ENCODE measurements at regions not wholly inside any gene's neighbourhood (a gene's known extent, or its start where the extent isn't known, plus 50 kb on each side); places are given as distances from the start of the nearest gene placed in this dataset.

DNA sequence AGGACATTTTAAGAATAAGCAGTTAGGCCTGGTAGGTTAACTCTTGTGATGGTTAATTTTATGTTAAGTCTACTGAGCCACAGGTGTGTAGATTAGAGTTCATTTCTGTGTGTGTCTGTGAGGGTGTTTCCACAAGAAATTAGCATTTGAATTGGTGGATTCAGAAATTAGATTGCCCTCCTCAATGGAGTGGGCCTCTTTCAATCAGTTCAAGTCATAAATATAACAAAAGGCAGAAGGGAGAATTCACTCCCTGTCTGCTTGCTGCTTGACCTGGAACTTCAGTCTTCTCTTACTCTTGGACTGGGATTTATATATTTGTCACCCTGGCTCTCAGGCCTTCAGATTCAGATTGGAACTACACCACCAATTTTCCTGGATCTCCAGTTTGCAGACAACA is 55.3 kb upstream of the POM121L12 start:
- ATAC-seq (no peak), DNase-seq (no peak)
- Mint-ChIP-seq H3K27ac (no peak overlapping the region), H3K9me3 (peaks cover 44% of the 10 kb centered on the region), H3K27me3 (no peaks in the 10 kb centered on the region), H3K4me1 (no peaks in the 10 kb centered on the region), H3K36me3 (ENCODE audit: low read depth) (no peaks in the 10 kb centered on the region), H3K4me3 (no peak overlapping the region)

DNA sequence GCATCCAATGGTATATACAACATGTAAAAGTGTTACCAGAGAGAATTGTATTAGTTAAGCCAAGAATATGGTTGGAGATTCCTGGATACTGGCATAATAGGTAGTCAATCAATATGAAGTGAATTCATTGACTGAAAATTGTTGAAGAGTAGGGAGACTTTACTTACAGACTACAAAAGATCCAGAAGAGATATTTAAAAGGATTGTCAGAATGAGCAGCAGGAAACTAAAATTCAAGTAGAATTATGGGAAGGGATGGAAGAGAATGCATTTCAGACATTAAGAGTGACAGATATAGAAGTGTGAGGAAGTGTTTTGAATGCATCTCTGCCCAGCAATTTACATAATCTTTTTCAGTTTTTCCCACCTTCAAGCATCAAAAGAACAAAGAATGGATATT is 62.3 kb upstream of the POM121L12 start:
- DNase-seq = no peak
- Mint-ChIP-seq H3K27ac (no peak overlapping the region), H3K9me3 (peaks cover 25% of the 10 kb centered on the region), H3K27me3 (no peaks in the 10 kb centered on the region), H3K36me3 (ENCODE audit: low read depth) (no peaks in the 10 kb centered on the region), H3K4me3 (no peak overlapping the region), H3K4me1 (no peaks in the 10 kb centered on the region)
- ATAC-seq = no peak

DNA sequence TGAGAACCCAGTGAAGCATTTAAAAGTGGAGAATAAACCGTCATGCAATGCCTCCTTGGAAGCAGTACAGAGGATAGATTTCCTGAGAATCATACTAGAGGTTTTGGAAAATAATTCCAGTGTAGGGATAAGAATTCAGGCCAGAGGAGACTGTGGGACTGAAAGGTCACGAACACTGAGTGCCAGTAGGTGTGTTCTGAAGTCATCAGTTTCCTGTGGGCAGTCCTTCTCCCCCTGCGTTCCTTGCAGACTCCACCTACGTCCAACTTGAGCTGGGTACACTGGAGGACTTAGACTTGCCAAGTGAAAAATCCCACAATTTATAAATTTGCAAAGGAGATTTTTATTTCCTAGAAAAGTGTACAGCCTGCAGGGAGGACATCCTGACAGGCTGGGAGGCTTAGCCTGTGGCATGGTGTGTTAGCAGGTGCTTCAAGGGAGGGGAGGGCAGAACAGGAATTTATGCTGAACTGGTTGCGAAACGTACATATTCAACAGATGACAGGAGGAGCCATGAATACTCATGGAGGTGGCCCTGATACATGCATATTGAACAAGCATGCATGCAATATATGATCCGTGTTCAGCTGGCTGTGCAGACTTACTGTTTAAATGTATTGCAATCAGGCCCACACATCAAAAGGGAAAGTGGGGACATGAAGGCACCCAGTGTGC is 72.9 kb upstream of the POM121L12 start:
- Mint-ChIP-seq H3K4me1 (no peaks in the 10 kb centered on the region), H3K27ac (no peak overlapping the region), H3K27me3 (no peaks in the 10 kb centered on the region), H3K4me3 (no peak overlapping the region), H3K9me3 (peaks cover 18% of the 10 kb centered on the region), H3K36me3 (ENCODE audit: low read depth) (no peaks in the 10 kb centered on the region)
- ATAC-seq (no peak), DNase-seq (no peak)

DNA sequence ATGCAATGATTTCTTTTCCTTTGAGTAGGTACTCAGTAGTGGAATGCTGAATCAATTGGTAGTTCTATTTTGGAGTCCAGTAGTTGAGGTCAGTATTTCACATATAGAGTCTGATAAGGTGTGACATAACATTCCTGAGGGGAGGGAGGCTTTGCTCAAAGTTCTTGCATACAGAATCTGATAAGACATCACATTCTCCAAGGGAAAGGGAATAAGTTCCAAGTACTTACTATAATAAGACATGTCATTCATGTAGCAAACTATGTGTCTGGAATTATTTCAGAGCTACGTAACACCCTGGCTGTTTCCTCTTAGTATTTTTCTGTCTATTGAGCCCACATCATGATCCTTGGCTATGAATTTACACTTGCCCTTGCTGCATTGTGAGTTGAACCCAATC is 74.3 kb upstream of the POM121L12 start:
- ATAC-seq (no peak), DNase-seq (no peak)
- Mint-ChIP-seq H3K4me1 (no peaks in the 10 kb centered on the region), H3K36me3 (ENCODE audit: low read depth) (no peaks in the 10 kb centered on the region), H3K27me3 (no peaks in the 10 kb centered on the region), H3K27ac (no peak overlapping the region), H3K4me3 (no peak overlapping the region), H3K9me3 (peaks cover 26% of the 10 kb centered on the region)

DNA sequence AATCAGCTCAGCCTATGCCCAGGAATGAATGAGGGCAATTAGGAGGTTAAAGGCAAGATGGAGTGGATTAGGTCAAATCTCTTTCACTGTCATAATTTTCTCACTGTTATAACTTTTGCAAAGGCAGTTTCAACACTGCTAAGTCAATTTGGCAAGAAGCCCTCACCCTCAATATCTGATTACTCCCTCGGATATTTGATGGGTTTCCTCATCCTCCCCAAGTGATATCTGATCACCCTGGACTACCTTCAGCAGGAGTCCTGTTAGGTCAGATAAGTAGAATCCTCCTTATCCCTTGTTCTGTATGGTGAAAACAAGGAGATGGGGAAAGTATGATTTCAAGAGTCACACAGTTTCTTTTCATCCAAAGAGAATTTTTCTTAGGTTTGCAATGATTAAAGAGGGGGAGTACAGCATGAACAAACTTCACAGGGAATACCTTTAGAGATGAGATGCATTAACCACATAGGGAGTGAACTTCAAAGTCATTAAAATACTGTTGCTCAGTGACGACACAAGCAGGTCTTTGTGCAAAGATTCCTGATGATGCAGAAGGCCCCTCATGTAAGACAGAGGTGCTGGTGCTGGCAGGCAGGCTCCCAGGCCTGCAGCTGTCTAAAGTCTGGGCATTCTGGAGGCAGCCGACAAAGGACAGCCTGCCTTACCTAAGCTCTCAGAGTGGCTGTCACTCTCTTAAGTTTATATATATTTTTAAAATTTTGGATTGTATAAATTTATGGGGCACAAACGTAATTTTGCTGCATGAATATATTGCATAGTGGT is 75.4 kb upstream of the POM121L12 start:
- H3K27me3 Mint-ChIP-seq = no peaks in the 10 kb centered on the region
- H3K27ac Mint-ChIP-seq = no peak overlapping the region
- no peaks in the 10 kb centered on the region for H3K4me1 Mint-ChIP-seq
- ATAC-seq (no peak), DNase-seq (no peak)
- peaks cover 27% of the 10 kb centered on the region for H3K9me3 Mint-ChIP-seq
- no peaks in the 10 kb centered on the region for H3K36me3 Mint-ChIP-seq (ENCODE audit: low read depth)
- H3K4me3 Mint-ChIP-seq = no peak overlapping the region

DNA sequence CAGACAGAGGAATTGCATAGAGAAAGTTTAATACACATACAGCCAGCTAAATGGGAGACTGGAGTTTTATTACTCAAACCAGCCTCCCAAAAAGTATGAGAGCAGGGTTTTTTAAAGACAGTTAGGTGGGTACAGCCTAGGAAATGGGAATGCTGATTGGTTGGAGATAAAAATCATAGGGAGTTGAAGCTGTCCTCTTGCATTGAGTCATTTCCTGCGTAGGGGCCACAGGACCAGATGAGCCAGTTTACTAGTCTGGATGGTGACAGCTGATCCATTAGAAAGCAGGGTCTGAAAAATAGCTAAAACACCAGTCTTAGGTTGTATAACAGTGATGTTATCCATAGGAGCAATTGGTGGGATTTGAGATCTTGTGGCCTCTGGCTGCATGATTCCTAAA is 76.1 kb upstream of the POM121L12 start:
- H3K4me1 Mint-ChIP-seq = no peaks in the 10 kb centered on the region
- H3K27ac Mint-ChIP-seq = no peak overlapping the region
- peaks cover 30% of the 10 kb centered on the region for H3K9me3 Mint-ChIP-seq
- DNase-seq = no peak
- no peak overlapping the region for H3K4me3 Mint-ChIP-seq
- H3K36me3 Mint-ChIP-seq (ENCODE audit: low read depth) = no peaks in the 10 kb centered on the region
- ATAC-seq = no peak
- no peaks in the 10 kb centered on the region for H3K27me3 Mint-ChIP-seq

DNA sequence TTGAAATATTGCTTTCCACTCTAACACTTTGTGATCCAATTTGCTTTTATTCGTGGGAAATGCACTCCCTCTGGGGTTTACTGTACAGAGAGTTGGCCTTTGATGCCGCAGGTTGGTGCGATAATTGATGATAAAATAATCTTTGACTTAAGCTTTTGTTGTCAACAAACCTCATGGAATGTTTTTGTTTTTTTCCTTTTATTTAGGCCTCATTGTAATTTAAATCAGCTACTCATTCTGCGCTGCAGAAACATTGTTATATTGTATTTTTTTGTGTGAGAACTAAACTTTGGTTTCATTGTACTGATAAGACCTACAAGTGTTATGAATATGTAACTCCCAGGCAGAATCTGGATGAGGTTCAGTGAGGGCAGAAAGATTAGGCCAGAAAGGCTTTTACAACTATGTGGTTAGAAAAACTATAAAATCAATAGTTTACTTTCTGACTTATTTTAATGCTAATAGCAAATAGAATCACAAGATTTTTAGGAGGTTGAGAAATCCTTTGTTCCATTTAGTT is 76.8 kb upstream of the POM121L12 start:
- Mint-ChIP-seq H3K36me3 (ENCODE audit: low read depth) (no peaks in the 10 kb centered on the region), H3K4me1 (no peaks in the 10 kb centered on the region), H3K27me3 (no peaks in the 10 kb centered on the region), H3K9me3 (peaks cover 30% of the 10 kb centered on the region), H3K27ac (no peak overlapping the region), H3K4me3 (no peak overlapping the region)
- ATAC-seq (no peak), DNase-seq (no peak)

DNA sequence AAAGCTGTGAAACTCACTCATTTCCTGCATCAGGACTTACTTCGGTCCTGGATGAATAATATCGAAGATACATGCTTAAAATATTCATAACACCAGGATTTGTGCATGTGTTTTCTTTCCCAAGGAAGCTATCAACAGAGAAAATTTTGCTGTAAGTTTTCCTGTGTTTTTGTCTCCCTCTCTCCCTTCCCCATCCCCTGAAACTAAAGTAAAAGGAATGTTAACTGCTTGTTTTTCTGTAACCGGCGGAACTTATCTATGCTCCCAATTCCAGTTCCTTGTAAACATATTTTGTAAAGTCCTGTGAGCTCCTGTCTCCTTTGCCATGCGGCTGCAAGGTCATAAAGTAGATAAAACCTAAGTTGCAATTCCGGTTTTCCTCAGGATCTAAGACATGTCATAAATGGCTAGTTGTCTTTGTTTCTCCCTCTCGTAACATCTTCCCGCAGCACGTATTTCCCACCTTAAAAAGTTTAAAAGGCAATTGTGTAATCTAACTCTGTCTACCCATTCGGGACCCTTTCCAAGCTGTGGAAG is 79.0 kb upstream of the POM121L12 start:
- H3K27ac Mint-ChIP-seq = no peak overlapping the region
- H3K27me3 Mint-ChIP-seq = no peaks in the 10 kb centered on the region

DNA sequence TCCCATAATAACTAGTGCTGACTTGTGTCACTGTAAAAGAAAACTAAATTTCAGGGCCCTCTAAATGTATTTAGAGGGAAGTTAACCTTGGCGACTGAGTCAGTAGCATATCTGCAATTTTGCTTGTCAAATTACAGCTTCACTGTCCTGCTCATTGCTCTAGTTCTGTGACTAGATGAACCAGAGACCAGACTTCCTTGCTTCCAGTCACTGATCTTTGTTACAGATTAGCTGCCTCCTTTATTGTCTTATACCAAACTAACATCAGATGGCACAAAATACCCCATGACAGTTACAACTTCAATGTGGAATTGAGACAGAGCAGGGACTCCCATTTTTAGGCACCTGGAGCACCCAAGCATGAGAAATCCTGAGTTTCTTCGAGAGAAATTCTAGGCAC is 79.9 kb upstream of the POM121L12 start:
- Mint-ChIP-seq H3K9me3 (peaks cover 21% of the 10 kb centered on the region), H3K27me3 (no peaks in the 10 kb centered on the region), H3K27ac (no peak overlapping the region), H3K36me3 (ENCODE audit: low read depth) (no peaks in the 10 kb centered on the region), H3K4me3 (no peak overlapping the region), H3K4me1 (no peaks in the 10 kb centered on the region)
- DNase-seq = no peak
- ATAC-seq = no peak

More for the DNA sequence above, 79.0 kb upstream of the POM121L12 start:
- Mint-ChIP-seq H3K9me3 (peaks cover 30% of the 10 kb centered on the region), H3K36me3 (ENCODE audit: low read depth) (no peaks in the 10 kb centered on the region), H3K4me3 (no peak overlapping the region), H3K4me1 (no peaks in the 10 kb centered on the region)
- ATAC-seq (no peak), DNase-seq (no peak)

DNA sequence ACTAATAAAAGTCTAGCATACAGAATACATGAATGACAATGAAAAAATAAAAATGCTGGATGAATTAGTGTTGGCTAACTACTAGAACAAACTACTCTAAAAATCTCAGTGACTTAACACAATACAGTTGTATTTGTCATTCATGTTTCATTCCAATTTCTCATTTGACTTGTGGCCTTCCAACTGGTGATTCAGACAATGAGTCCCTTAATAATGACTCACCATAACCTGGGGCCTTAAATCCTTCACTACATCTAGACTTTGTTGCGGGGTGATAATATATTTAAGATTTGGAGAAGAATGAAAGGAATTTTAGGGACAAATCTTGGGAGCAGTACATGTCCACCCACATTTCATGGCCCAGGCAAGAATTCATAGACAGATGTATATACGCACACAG is 90.5 kb upstream of the POM121L12 start:
- H3K36me3 Mint-ChIP-seq (ENCODE audit: low read depth) = no peaks in the 10 kb centered on the region
- DNase-seq (no peak), ATAC-seq (no peak)
- H3K4me3 Mint-ChIP-seq = no peak overlapping the region
- no peaks in the 10 kb centered on the region for H3K4me1 Mint-ChIP-seq
- no peaks in the 10 kb centered on the region for H3K27me3 Mint-ChIP-seq
- H3K9me3 Mint-ChIP-seq = peaks cover 17% of the 10 kb centered on the region
- H3K27ac Mint-ChIP-seq = no peak overlapping the region

DNA sequence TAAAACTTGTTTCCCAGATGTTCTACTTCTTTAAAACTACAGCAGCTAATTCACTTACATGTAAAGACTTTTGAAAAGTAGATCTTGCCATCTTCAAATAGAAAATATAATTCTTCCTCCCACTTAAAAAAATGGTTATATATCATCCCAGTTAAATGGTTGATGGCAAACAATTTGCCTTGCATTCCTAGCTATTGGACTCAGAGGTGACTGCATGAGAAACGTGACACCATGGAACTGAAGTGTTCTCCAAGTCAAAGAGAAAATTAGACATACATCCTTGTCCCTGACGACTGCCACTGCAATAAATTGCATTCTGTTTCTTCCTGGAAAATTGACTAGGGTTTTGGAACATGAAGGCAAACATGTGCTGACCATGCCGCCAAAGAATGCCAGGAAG is 95.0 kb upstream of the POM121L12 start:
- Mint-ChIP-seq H3K36me3 (ENCODE audit: low read depth) (no peaks in the 10 kb centered on the region), H3K27me3 (no peaks in the 10 kb centered on the region), H3K27ac (no peak overlapping the region), H3K4me1 (no peaks in the 10 kb centered on the region), H3K9me3 (peaks cover 14% of the 10 kb centered on the region), H3K4me3 (no peak overlapping the region)
- ATAC-seq = no peak
- DNase-seq = no peak

DNA sequence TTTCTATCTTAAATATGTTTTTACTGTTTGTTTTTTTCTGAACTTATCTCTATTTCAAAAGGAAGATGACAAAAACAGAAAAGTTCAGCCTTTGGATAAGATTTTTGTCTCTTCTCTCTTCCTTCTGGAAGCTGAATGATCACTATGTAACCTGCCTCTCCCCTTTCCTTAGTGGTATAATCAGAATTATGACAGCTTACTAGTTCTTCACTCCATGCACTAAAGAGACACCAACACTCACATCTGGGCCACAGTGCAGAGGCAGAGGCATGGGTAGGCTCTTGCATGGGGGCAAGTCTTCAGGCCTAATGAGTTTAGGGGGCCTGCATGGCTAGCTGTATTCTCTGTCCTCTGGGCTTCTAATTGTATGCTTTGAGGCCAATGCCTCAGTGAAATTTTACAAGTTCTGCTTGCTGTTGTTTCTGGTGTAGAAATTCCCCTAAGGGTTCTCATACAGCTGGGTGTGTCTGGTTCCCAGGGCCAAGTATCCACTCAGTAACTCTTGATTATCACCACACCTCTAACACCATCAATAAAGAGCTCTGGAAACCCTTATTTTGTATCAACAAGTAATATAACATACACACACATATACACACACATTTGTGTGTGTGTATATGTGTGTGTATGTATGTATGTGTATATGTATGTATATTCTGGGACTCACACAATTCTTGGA is 96.8 kb upstream of the POM121L12 start:
- ATAC-seq = no peak
- Mint-ChIP-seq H3K36me3 (ENCODE audit: low read depth) (no peaks in the 10 kb centered on the region), H3K4me3 (no peak overlapping the region), H3K27ac (no peak overlapping the region), H3K27me3 (no peaks in the 10 kb centered on the region), H3K9me3 (peaks cover 27% of the 10 kb centered on the region), H3K4me1 (no peaks in the 10 kb centered on the region)
- DNase-seq = no peak

DNA sequence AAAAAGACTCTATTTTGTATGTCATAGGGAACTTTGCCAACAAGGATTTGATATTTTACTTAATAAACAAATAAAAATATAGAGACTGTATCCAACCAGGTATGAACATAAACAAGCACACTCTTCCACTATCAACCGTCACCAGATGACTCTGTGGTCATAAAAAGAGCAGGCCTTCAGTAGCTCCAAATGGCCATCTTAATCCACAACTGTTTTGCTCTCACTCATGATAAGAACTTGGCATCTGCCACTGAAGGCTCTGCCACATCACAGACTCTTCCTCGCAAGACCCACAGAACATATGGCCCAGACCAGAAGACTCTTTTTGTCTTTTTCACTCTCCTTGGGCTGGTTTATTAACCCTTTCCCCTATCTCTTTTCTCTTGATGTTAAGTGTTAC is 98.7 kb upstream of the POM121L12 start:
- ATAC-seq (no peak), DNase-seq (no peak)
- no peak overlapping the region for H3K27ac Mint-ChIP-seq
- H3K27me3 Mint-ChIP-seq = no peaks in the 10 kb centered on the region
- H3K9me3 Mint-ChIP-seq = peaks cover 37% of the 10 kb centered on the region
- no peak overlapping the region for H3K4me3 Mint-ChIP-seq
- no peaks in the 10 kb centered on the region for H3K36me3 Mint-ChIP-seq (ENCODE audit: low read depth)
- no peaks in the 10 kb centered on the region for H3K4me1 Mint-ChIP-seq

DNA sequence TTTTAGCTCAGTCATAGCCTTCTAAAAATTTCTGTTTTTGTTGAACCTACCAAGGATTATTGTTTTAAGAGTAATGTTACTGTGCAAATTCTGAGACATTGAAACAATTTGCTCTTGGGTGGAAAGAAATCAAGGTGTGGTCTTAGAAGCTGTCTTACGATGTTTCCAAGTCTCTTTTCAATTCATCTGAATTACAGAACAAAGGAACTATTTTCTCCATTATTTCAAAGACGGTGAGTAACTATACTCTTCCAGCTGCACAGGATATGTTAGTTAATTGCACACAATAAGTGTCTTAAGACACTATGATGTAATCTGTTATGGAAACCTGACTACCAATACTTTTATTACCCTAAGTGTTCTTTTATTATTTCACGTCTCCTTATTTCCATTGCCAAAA is 106.8 kb upstream of the POM121L12 start:
- no peak for ATAC-seq
- Mint-ChIP-seq H3K27ac (no peak overlapping the region), H3K36me3 (ENCODE audit: low read depth) (no peaks in the 10 kb centered on the region), H3K4me1 (no peaks in the 10 kb centered on the region), H3K27me3 (no peaks in the 10 kb centered on the region), H3K9me3 (peaks cover 23% of the 10 kb centered on the region), H3K4me3 (no peak overlapping the region)
- DNase-seq = no peak

DNA sequence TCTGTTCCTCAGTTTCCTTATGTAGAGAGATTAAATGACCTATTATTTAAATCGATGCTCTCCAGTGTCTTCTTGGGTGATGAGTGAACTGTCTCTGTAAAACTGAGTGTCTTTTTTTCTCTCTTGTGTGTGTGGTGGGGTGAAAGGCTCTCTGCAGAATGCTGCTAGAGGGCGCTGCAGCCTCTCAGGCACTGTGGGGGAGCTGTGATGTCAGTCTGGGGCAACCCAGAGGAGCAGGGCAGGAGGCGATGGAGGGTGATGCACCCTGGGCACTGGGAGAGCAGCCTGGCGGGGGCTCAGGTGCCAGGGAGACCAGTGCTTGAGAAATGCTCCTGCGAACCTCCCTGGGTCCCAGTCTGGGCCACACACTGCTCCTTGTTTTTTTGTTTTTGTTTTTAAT is 110.1 kb upstream of the POM121L12 start:
- DNase-seq (no peak), ATAC-seq (no peak)
- Mint-ChIP-seq H3K27ac (no peak overlapping the region), H3K27me3 (no peaks in the 10 kb centered on the region), H3K4me1 (no peaks in the 10 kb centered on the region), H3K36me3 (ENCODE audit: low read depth) (no peaks in the 10 kb centered on the region), H3K4me3 (no peak overlapping the region), H3K9me3 (peaks cover 25% of the 10 kb centered on the region)
